OCI-LY3 (cell line): ENCODE measurements at regions not wholly inside any gene's neighbourhood (a gene's known extent, or its start where the extent isn't known, plus 50 kb on each side); places are given as distances from the start of the nearest gene placed in this dataset.
A peak's percentile ranks its signal among the peaks of the same experiment; 100 is the strongest.

Experiments
- CTCF ChIP-seq: fragments of 200-600, 300-600 bp; sonication (generic); IDR thresholded peaks from 2 replicates; pipeline ENCODE4 v1.5.1; 2014; ENCODE audit warnings: antibody characterized with exemption, low read length, low read depth
- EZH2phosphoT487 ChIP-seq: fragments of 200-600 bp; shearing (Covaris generic); IDR thresholded peaks from 2 replicates; pipeline ENCODE4 v1.6.1; 2018; ENCODE audit warnings: antibody characterized with exemption, mixed run types, low read depth

GRCh38 chr5:167582283-167582682, 709.2 kb upstream of the WWC1 start:
- TF ChIP-seq CTCF (peak; percentile 10; the same call in 1 of the 2 replicates), EZH2phosphoT487 (no peak)
